D721Med (cell line): ENCODE measurements at regions not wholly inside any gene's neighbourhood (a gene's known extent, or its start where the extent isn't known, plus 50 kb on each side); places are given as distances from the start of the nearest gene placed in this dataset.

Source experiments
- DNase-seq: peaks from one replicate; pipeline ENCODE4 v3.0.0; 2011; ENCODE audit warnings: low spot score; ENCODE audit not compliant: insufficient read length
- FAIRE-seq: peaks from 2 replicates; lab custom pipeline; 2011; peaks lifted over from hg19 to GRCh38; lab: Jason Lieb, UNC
- CTCF ChIP-seq: IDR thresholded peaks from 2 replicates; pipeline ENCODE4 v1.5.1; 2012; ENCODE audit warnings: mild to moderate bottlenecking, control low read depth; ENCODE audit not compliant: insufficient read depth; ENCODE audit errors: missing control alignments

DNA sequence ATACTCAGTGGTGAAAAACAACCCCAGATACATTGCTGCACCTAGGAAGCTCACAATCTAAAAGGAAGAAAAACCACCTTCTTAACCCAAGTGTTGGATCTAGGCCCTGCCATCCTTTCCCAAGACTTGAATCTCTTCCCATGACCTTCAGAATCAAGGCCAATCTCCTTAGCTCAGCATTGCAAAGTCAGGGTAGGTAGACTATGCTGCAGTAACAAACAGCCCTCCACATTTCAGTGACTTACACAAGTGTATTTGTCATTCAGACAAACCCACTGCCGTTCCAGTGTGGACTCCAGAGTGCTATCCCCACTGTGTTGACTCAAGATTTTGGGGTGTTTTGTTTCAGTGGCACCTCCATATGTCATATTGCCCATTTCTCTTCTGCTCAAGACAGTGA is 278.4 kb downstream of the UACA start:
- FAIRE-seq (no peak), DNase-seq (no peak)
- TF ChIP-seq CTCF = no peak

DNA sequence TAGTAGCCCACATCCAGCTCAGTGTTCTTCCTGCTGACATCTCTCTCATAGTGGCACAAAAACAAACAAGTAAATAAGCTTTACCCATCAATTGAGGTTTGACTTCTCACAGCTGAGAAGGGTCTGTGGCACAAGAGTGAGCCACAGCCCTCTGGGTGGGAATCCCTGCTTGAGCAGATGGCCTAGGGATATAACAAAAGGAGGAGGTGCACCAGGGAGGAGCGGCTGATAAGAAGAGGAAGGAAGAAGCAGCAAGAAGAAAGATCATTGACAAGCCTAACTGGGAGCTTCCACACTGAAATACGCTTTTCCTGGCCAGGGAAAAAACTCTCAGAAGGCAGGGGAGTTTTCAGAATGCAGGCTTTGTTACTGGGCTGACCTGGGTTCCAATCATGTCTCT is 279.8 kb downstream of the UACA start:
- TF ChIP-seq CTCF = no peak
- FAIRE-seq = no peak

DNA sequence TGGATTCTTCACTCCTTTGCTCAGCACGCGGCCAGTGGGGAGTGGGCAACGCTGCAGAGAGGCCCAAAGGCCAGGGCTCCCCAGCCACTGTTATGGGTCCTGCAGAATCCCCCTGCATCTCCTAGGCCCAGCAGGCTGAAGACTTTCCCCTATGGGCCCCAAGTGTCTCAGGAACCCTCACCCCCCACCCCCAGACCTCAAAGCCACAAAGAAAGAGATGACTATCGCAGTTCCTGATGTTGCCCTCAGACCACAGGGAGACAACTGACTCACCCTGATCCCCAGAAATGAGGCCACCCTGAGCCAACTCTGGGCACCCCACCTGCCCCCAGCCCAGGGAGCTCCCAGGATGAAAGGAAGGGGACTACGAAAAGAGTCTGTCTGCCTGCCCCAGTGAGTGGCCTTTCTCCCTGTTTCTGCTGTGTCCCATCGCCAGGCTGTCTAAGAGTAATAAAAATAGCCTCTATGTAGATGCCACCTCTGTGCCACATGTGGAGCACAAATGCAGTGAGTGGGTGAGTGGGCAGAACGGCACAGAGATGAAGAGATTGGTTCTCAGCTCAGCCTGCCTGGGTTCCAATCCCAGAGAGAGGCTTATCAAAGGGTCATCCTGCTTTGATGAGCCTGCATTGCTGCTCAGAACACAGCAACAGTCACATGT is 283.0 kb downstream of the UACA start:
- no peak for TF ChIP-seq CTCF
- no peak for DNase-seq
- FAIRE-seq = no peak

More for the DNA sequence above, 279.8 kb downstream of the UACA start:
- no peak for DNase-seq

- DNase-seq (no peak), FAIRE-seq (no peak)
- no peak for TF ChIP-seq CTCF
Observed at GRCh38 chr15:70479785-70480184, 283.6 kb downstream of the UACA start.

- no peak for TF ChIP-seq CTCF
- no peak for FAIRE-seq
- DNase-seq = no peak
Observed at GRCh38 chr15:70479056-70479455, 284.3 kb downstream of the UACA start.

DNA sequence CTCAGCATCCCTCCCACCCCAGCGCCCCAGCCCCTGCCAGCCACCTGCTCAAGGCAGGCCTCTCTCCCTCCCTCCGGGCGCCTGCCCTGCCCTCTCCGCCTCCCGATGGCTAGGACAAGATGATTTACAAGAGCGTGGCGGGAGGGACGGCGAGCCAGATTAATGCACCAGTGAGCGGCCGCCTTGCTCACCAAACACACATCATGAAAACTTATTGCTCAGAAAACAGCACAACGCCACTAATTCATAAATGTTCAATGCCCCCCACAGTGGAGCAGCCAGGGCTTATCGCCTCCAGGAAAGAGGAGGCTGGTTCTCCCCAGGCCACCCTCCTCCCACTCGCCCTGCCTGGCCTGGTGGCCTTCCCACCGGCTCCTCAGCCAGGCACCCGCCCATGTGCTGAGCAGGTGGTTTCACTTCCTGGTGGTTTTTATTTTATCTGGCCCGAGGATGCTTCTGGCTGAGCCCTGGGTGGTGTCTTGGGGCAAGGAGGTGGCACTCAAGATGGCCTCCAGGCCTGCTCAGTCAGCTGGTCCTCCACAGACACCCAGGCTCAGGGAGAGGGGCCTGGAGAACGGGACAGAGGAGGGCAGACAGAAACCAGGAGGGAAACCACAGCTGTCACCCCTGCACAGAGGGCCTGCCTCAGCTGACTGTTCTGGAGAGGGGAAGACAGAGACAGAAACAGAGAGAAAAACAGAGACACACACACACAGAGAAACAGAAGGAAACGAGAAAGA is 284.9 kb downstream of the UACA start:
- DNase-seq (no peak), FAIRE-seq (no peak)
- TF ChIP-seq CTCF = no peak

- no peak for TF ChIP-seq CTCF
- DNase-seq = no peak
- FAIRE-seq = no peak
Observed at GRCh38 chr15:70477750-70478250, 285.6 kb downstream of the UACA start.
